Tibial nerve (tissue), 4 donors: ENCODE measurements at regions not wholly inside any gene's neighbourhood (a gene's known extent, or its start where the extent isn't known, plus 50 kb on each side); places are given as distances from the start of the nearest gene placed in this dataset.

Source experiments
- EP300 ChIP-seq, 2 donors: sonication (generic); formaldehyde crosslinking; IDR thresholded peaks; one replicate each; pipeline ENCODE4 v1.6.1; 2017; ENCODE audit warnings: antibody characterized with exemption in 2 of 2, mild to moderate bottlenecking in 1 of 2
- POLR2A ChIP-seq, 2 donors: fragments of 450-650 bp; IDR thresholded peaks; one replicate each; pipeline ENCODE4 v1.6.1; 2017; ENCODE audit warnings: antibody characterized with exemption in 2 of 2, mild to moderate bottlenecking in 2 of 2, moderate library complexity in 2 of 2
- TF ChIP-seq, protein P1 (sequence below), 5 experiments: fragments of 200-600 bp in 3 of 5; fragments of 450-650 bp in 2 of 5; sonication (generic) in 3 of 5; IDR thresholded peaks; one replicate each; pipeline ENCODE4 v1.5.1; 2016 to 2019; ENCODE audit warnings: antibody characterized with exemption in 5 of 5, mild to moderate bottlenecking in 3 of 5, moderate library complexity in 2 of 5

GRCh38 chr1:229147072-229147471 is 123.8 kb upstream of the RAB4A start:
- TF ChIP-seq, protein P1, sequence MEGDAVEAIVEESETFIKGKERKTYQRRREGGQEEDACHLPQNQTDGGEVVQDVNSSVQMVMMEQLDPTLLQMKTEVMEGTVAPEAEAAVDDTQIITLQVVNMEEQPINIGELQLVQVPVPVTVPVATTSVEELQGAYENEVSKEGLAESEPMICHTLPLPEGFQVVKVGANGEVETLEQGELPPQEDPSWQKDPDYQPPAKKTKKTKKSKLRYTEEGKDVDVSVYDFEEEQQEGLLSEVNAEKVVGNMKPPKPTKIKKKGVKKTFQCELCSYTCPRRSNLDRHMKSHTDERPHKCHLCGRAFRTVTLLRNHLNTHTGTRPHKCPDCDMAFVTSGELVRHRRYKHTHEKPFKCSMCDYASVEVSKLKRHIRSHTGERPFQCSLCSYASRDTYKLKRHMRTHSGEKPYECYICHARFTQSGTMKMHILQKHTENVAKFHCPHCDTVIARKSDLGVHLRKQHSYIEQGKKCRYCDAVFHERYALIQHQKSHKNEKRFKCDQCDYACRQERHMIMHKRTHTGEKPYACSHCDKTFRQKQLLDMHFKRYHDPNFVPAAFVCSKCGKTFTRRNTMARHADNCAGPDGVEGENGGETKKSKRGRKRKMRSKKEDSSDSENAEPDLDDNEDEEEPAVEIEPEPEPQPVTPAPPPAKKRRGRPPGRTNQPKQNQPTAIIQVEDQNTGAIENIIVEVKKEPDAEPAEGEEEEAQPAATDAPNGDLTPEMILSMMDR (IDR thresholded peaks at IDR 0.05) = no peak
- TF ChIP-seq POLR2A (IDR thresholded peaks at IDR 0.05) (no peak), EP300 (IDR thresholded peaks at IDR 0.05) (no peak)
